Stimulated activated CD4-positive, alpha-beta T cell treated with anti-CD3 and anti-CD28 coated beads, Interleukin-4, amount 100 ng/mL, for 48 hours (primary cell): ENCODE measurements at regions not wholly inside any gene's neighbourhood (a gene's known extent, or its start where the extent isn't known, plus 50 kb on each side); places are given as distances from the start of the nearest gene placed in this dataset.

ENCODE experiments used
- DNase-seq, 2 donors: peaks; one replicate each; pipeline ENCODE4 v3.0.0-alpha.2; 2020; ENCODE audit warnings: low read depth in 2 of 2

DNA sequence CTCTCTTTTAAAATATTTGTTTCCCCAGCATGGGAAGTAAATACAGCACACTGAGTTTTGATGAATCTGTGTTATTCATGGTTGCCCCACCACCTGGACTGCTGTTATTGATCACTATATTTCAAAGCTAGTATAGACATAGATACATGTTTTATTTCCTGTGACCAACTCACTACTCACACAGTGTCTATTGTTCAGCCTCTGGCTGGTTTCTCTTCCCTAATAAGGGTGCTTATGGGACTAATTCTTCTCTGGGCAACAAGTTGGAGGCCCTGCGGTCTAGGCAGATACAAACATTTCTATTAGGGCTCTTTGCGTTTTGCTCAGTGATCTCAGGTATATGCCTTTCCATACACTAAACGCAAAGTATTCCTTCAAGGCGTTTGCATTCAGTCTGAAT lies 1191.0 kb upstream of the TMEM132C start:
- DNase-seq: no peak

GRCh38 chr12:127077262-127078045 lies 1189.5 kb upstream of the TMEM132C start:
- no peak for DNase-seq

- DNase-seq: no peak
These were observed 1188.2 kb upstream of the TMEM132C start for GRCh38 chr12:127078577-127079350.

- no peak for DNase-seq
These were observed 1187.3 kb upstream of the TMEM132C start for GRCh38 chr12:127079636-127080035.

DNA sequence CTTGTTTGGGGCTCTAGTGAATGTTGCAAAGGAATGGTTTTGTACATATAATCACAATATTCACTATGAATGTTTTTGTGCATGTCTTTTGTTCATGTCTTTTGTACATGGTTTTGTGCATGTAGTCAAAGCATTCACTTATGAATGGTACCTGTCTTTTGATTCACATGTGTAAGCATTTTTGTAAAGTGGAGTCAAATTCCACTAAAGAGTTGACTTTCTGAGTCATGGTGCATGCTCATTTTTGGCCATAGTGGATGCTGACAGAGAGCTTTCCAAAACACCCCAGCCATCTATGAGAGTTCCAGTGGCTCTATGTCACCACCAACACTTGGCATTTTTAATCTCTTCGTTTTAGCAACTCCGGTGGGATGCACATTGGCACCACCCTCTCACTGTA lies 1185.9 kb upstream of the TMEM132C start:
- no peak for DNase-seq

DNA sequence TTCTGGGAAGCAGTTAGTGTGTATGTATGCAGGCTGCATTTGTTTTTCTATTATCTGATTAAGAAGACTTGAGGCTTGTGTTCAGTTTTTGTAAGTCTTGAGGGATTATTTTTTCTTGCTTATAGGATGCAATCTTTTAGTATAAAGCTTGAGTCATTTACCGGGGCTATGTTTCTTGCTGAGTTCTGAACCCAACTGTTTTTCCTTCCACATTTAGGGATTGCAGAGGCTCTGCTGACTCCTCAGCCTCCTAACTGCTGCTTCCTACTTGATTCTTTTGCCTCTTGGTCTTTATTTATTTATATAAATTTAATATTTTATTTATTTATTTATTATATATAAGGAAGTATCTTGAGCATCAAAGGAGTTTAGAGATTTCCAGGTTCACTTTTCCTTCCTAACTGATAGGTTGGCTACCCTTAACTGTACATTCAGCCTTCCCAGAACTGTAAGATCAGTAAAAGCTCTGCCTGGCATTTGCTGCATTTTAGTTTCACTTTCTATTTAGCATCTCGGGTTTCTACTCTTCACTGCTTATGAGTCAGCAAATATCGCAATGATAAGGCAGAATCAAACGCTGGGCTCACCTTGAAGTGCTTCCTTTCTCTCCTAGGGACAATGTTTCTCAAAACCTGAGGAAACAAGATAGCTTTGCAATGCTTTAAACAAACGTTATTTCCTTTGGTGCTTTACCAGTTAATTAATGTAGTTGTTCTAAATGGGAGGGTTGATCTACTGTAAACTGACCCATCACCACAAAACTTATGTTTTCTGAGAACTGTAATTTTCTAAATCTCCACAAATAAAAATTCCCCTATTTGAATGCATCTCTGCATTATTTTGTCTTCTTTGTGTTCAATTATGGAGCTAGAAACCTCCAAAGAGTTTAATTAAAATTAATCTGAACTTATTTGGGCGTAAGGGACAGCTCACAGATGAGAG lies 1183.7 kb upstream of the TMEM132C start:
- no peak for DNase-seq

DNA sequence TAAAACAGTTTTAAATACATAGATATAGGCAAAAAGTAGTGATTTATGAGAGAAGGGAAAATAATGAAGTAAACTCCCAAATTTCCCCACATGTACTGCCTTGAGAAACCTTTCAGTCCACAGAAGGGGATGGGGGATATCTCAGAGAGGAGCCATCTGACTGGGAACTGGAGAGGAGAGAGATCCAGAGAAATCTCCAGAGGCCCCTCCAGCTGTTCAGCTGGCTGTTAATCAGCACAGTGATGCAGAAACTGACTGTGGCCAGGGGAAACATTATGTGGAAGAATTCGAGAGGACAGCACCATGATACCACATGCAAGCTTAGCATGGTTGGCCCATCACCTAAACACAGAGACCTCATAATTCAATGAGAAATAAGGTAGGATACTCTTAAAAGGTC lies 1165.9 kb upstream of the TMEM132C start:
- DNase-seq: no peak

GRCh38 chr12:127106041-127106440 lies 1160.9 kb upstream of the TMEM132C start:
- no peak for DNase-seq

DNA sequence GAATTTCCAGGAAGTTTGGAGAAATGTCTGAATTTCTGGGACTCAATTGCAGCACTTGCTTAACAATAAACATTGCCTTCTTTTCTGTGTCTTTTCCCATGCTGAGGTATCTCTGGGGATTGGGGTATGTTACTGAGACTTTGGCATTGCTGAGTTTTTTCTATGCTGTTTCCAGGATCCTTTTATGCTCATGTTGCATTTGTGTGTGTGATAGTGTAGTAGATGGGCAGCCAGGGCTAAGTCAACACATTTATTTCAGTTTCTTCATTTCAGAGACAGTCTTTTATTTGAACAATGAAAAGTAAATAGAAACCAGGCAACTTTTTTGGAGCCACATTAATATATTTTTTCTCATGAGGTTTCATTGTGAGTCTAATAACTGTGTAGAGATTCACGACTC lies 1160.3 kb upstream of the TMEM132C start:
- DNase-seq: no peak

DNA sequence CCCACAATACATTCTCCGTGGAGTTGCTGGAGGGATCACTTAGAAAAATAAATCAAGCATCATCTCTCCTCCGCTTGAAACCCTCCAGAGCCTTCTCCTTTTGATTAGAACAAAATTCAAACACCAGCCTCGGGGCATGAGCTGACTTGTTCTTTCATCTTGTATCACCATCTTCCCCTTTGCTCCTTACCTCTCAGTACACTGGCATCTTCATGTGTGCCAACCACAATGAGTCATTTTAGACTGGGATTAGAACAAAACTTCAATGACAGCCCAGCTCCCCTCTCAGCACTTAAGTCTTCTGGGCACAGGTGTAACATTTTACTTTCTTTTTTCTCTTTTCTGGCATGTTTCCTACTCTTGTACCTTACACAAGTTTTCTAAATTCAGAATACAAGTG lies 1159.2 kb upstream of the TMEM132C start:
- DNase-seq: no peak

GRCh38 chr12:127108360-127109215 lies 1158.4 kb upstream of the TMEM132C start:
- DNase-seq: peak; percentile 28 to 32

DNA sequence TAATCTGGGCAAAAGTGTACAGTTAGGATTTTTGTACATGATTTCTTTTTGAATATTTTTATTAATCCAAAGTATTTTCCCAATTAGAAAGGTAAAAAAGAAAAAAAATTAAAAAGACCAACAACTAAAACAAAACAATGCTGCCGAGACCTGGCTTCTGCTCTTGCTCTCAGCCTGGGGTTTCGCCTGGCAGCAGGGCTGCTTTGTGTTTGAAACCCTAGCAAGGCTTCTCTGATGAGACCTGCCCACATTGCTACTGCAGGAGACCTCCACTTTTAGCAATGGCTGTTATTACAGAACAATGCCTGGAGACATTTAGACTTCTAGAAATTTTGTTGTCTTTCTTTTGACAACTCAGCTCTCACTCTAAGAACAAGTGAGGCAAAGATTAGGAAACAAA lies 1153.0 kb upstream of the TMEM132C start:
- DNase-seq: no peak

GRCh38 chr12:127115468-127116035 lies 1151.4 kb upstream of the TMEM132C start:
- DNase-seq: no peak

- no peak for DNase-seq
These were observed 1148.7 kb upstream of the TMEM132C start for GRCh38 chr12:127118251-127118650.

GRCh38 chr12:127119600-127120140 lies 1147.3 kb upstream of the TMEM132C start:
- no peak for DNase-seq

DNA sequence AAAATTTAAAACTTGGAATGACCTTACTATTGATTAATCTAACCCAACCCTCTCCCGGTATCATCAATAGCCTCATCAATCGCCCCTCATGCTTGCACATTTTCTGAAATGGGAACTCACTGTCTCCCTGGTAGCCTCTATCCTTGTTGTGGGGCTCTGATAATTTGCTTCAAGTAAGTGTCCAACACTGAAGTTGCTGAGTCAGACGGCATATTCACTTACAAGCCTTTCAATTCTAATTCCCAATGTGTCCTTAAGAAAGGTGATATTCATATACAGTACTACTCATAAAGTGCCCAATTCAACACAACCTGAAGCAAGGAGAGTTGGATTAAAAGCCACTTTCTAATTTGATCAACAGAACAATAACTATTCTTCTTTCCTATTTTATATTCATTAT lies 1146.1 kb upstream of the TMEM132C start:
- no peak for DNase-seq

- no peak for DNase-seq
These were observed 1145.4 kb upstream of the TMEM132C start for GRCh38 chr12:127121494-127122084.

GRCh38 chr12:127125607-127126259 lies 1141.2 kb upstream of the TMEM132C start:
- peak; percentile 13 to 41 for DNase-seq

DNA sequence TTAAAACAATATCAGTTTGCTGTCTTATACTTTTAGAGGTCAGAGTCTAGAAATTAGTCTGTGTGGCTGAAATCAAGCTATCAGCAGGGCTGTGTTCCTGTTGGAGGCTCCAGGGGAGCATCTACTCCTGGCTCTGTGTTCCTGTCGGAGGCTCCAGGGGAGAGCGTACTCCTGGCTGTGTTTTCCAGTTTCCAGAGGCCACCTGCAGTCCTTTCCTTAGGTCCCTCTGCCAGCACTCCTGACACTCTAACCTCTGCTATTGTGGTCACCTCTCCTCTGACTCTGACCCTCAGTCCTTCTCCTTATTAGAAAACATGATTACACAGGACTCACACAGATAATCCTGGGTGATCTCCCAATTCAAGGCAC lies 1140.7 kb upstream of the TMEM132C start:
- no peak for DNase-seq

GRCh38 chr12:127127897-127128296 lies 1139.1 kb upstream of the TMEM132C start:
- no peak for DNase-seq
